Left ventricle myocardium superior (tissue), 1 donor: ENCODE measurements at regions not wholly inside any gene's neighbourhood (a gene's known extent, or its start where the extent isn't known, plus 50 kb on each side); places are given as distances from the start of the nearest gene placed in this dataset.
"Not testable (repeated sequence)": the region's sequence is repeated elsewhere in the genome, so short reads cannot be mapped to it uniquely, and the experiment has no call there.

Source experiments
- ATAC-seq: fragments of 200-7000 bp; cut with Tn5 transposase; one replicate; pipeline ENCODE4 v1.9.1; 2020; ENCODE audit warnings: mild to moderate bottlenecking, moderate library complexity
- DNase-seq: peaks from one replicate; pipeline ENCODE4 v3.0.0-alpha.2; 2020
- intact Hi-C: fragments of 100-400 bp; cut with micrococcal nuclease; formaldehyde crosslinking; loops from one replicate; pipeline ENCODE4 v1.11.0; 2022
- donor health status: DM: no; HTN: yes; CAD: no; lungs with severe emphysema.

DNA sequence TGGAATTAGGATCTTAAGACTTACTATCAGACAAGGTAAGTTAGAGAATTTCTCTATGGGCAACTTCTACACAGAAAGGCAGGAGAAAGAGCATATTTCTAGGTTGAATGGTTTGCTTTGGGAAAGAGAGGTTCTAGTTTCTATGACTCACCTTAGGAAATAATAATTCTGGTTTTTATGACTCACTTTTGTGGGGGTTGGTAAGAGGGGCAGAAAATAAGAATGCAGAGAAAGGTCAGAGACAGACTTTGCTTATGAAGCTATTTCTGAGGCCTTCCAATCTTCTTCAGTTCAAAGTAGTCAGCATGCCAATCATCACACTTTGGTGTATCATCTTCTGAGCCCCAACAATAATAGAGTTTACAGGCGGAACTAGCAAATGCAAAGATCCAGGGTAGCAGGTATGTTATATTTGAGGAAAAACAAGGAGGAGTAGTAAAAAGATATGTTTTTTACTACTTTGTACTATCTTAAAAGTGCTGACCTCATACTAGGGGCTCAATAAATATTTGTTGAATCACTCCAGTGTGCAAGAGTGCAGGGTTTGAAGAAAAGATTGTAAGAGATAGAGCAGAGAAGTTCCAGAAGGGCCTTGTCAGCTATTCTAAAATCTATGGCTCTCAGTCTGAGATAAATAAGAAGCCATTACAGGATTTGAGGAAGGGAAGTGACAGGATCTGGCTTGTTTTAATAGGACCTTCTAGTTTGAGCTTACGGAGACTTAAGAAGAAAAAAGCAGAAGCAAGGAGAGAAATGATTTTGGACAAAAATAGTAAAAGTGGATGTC, 56.7 kb upstream of the LRFN5 start:
- intact Hi-C loops: no loop called here
- DNase-seq (no peak), ATAC-seq (no peak)

DNA sequence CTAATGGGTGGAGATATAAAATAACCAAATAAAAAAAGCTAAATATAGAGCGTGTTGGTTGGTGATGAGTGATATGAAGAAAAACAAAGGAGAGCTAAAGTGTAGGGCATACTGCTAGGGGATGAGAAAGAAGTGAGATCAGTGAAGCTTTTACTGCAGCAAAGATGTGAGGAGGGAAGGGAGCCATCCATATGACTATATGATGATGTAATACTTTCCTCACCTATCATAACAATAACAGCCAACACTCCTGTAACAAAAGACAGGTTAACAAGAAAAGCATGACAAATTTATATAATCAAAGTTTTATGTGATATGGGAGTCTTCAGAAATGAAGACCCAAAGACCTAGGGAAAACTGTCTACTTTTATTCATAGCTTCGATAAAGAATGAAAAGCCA, 57.4 kb upstream of the LRFN5 start:
- DNase-seq (no peak), ATAC-seq (no peak)
- intact Hi-C loops: no loop called here

DNA sequence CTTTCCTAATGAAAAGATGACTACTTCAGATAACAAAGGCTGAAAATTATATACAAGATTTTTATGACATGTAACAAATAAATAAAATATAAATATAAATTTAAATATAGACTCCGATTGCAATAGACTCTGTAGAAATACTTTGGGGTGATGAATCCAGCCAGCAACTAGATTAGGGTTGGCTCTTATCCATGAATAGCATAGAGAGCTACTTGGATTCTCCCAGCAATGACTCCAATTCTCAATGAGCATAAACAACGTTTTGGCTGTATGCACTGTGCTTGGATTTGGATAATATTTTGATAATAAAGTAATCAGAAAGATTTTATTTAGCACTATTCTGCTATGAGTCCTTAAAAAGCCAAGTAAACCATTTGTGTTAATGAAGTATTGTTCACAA, 58.0 kb upstream of the LRFN5 start:
- ATAC-seq: no peak
- intact Hi-C loops: no loop called here
- DNase-seq: no peak

DNA sequence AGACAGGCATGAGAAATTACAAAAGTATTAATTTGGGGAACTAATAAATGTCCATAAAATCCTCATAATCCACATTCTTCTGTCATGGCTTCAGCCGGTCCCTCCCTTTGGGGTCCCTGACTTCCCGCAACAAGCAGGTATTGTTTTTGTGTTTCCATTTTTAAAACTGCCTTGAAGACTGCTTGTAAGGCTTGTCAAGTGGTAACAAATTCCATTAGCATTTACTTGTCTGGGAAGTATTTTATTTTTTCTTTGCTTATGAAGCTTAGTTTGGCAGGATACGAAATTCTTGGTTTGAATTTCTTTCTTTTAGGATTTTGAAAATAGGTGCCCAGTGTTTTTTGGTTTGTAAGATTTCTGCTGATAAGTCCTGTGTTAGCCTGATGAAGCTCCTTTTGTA, 65.3 kb upstream of the LRFN5 start:
- intact Hi-C loops: no loop called here
- DNase-seq (no peak), ATAC-seq (no peak)

DNA sequence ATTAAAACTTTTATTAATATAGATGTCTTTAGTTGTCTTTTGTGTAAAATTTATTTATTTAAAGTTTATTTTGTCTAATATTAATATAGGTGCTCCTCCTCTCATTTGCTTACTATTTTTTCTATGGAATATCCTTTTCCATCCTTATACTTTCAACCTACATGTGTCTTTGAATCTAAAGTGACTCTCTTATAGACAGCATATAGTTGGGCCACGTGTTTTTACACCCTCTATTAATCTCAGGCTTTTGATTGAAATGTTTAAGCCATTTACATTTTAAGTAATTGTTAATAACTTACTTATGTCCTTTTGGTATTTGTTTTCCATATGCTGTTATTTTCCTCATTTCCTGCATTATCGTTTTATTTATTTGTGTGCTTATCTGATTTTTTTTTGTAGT, 74.4 kb upstream of the LRFN5 start:
- DNase-seq (no peak), ATAC-seq (no peak)
- intact Hi-C loops: no loop called here

DNA sequence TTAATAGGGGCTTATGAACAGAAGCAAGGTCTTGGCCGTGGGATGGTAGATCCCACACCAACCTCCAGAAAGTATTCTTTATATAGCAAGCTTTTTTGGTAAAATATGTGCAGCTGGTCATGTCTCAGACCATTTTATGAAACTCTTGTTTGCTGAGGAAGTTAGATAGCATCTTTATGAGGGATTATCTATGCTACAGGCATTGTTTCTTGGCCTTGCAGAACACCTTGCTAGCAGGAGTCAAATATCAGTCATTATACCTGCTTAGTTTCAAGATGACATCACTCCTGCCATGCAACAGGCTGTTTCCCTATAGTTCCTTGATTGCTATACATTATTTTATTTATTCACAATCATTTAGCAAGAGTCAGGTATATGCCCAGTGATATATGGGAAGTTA, 84.8 kb upstream of the LRFN5 start:
- intact Hi-C loops: no loop called here
- ATAC-seq (no peak), DNase-seq (no peak)

DNA sequence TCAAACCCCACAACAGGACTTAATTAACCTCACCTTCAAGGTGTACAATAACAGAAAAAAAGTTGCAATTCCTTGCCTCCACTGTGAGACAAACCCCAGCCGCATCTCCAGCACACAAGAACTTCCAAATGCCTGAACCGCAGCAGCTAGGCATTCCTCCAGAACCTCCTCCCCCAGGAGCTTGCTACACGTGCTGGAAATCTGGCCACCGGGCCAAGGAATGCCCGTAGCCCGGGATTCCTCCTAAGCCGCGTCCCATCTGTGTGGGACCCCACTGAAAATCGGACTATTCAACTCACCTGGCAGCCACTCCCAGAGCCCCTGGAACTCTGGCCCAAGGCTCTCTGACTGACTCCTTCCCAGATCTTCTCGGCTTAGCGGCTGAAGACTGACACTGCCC, 88.6 kb upstream of the LRFN5 start:
- intact Hi-C loops, DNase-seq, ATAC-seq: not testable (repeated sequence)

DNA sequence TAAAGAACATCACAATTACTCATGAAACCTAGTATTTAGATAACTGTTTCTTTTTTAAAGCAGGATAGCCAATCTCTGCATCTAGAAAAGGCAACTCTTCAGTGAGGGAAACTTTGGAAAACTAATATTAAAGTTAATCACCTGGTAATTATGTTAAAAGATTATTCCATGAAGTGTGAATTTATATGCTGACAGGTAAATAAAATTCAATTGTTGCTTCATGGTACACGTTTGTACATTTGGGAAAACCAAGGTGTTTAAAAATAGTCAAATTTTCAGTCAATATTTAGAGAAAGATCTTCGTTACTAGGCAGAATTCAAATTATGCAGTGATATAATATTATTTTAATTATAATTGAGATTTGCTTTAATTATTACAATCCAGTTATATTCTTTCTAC, 100.1 kb upstream of the LRFN5 start:
- DNase-seq (no peak), ATAC-seq (no peak)
- intact Hi-C loops: no loop called here

DNA sequence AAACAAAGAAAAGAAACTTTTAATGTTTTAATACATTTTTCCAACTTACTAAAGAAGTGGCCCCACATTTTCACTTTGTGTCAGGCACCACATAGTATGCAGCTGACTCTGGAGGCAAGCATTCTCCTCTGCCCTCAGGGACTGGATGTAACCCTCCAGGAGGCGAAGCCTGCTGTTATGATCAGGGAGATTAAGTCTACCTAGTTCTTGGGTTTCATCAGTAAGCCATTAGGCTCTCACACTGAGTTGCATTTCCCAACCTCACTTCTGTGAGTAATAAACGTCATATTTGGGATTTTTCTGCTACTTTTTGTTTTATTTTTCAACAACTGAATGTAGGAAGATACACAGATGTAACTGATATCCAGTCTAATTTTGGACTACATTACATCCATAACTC, 101.2 kb upstream of the LRFN5 start:
- ATAC-seq (no peak), DNase-seq (no peak)
- intact Hi-C loops: no loop called here

DNA sequence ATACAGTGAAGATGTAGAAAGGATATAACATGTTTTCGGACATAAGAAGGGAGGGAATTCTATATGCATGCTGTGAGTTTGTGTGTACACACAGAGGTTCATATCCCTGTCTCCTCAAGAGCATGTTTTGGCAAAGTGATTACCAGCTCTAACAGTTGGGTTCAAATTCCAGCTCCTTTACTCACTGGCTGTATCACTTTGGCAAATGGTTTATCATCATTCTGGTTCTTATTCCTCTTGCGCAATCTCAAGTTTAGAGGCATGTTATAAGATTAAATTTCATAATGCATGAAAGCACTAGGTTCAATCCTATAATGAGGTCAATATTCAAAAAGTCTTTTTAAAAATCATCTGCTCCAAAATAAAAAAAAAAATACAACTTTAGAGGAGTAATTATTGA, 107.7 kb upstream of the LRFN5 start:
- intact Hi-C loops: no loop called here
- no peak for DNase-seq

DNA sequence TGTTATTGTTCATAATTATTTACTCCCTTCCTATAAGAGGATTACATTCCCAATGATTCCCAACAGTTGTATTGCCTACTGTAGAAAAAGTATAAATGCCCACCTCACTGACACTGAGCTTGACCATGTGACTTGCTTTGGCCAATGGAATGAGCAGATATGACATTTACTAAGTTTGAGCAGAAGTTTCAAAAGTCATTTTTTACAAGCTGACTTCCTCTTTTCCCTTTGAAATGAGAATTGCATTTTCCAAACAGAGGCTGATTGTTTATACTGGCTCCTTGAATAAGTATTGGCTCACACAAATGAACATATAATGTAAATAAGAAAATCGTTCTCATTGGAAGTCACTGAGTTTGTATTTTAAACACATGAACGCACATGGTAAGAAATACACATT, 116.4 kb upstream of the LRFN5 start:
- intact Hi-C loops: no loop called here
- no peak for ATAC-seq
- no peak for DNase-seq

More for the DNA sequence above, 107.7 kb upstream of the LRFN5 start:
- no peak for ATAC-seq

DNA sequence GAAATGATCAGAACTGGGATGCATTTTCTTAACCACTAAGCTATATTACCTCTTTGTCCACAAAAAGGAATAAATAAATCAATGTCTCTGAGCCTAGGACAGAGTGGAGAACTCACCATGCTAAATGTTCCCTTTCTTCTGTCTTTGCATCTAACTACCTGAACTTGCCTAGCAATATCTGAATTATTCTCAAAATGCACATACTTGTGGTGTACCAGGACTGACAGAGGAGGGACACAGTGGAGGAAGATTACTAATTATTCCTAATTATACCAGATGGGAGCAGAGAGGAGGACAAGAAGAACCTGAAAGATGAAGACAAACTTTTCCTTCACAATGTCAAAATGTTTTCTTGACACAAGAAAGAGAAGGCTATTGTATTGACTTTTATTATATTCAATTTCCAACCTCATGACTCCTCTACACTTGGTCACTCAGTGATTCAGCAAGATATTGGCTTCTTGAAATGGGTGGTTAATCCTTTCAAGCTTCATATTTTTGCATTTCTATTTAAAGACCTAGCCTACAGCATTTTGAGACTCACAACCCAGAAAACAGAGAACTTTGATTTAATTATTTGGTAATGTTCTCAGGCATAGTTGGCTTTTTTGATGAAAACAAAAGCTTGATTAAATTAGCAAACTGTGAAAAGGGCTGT, 117.2 kb upstream of the LRFN5 start:
- intact Hi-C loops: no loop called here
- no peak for ATAC-seq
- no peak for DNase-seq

DNA sequence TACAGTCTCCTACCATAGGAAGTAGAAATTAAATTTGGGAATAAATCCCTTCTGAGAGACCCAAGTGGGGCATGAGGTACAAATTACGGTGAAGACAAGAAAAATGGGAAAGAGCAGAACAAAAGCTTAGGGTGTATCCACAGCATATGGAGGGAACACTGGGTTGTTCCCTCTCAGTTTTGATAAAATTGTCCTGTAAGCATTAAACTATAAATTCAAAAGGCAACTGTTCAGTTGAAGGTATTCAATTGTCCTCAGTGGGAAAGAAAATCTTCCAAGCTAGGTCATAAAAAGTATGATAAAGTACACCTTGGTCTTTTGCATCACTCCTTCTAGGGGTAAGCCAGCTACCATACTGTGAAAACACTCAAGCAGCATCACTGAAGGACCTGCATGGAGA, 118.3 kb upstream of the LRFN5 start:
- intact Hi-C loops: no loop called here
- ATAC-seq (no peak), DNase-seq (no peak)

DNA sequence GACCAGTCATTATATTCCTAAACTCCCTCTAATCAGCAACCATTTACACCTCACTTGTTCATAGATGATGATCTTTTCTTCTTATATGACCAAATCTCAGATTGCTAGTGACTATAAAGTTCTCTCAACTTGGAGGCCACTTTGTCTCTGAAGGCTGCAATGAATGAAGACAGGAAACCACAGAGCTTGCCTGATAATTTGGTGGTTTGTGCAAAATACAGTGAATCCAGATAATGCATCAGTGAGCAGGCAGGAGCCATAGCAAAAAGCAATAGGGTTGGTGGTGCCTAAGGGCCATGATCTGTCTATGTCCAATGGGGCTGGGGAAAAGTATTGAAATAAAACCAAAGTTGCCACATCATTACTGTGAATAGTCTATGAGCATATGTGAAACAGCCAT, 123.8 kb upstream of the LRFN5 start:
- intact Hi-C loops: loop anchor here (2.0 kb wide), 1 partner anchor 36 kb away; no protein-coding TSS in a partner anchor
- ATAC-seq (no peak), DNase-seq (no peak)

DNA sequence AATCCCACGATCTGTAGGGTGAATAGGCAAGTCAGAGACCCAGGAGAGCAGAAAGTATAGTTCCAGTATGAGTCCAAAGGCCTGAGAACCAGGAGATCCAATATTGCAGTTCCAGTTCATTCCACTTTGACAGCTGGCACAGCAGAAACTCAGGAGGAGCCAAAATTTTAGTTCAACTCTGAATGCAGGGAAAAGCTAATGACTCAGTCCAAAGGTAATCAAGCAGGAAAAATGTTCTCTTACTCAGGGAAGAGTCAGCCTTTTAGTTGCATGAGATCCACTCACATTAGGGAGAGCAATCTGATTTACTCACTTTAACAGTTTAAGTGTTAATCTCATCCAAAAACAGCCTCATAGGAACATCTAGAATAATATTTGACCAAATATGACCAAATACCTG, 130.2 kb upstream of the LRFN5 start:
- intact Hi-C loops: no loop called here
- ATAC-seq: no peak
- no peak for DNase-seq

DNA sequence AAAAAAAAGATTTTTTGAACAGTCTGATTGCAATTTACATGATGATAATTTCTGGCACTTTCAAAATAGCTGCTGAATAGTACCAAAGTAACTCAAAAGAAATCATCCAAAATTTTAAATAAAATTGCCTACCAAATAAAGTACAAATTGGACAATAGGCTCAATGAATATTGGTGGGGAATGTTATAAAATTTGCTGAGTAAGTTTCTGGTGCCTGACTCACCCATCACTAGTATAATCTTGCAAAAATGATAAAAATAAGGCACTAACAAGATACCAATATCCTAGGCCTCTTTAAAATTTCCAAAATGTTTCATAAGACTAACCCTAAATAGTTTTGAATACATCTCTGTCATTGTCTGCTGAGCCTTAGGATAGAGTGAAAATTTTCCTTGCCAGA, 145.3 kb upstream of the LRFN5 start:
- no peak for DNase-seq
- intact Hi-C loops: no loop called here
- ATAC-seq: no peak

DNA sequence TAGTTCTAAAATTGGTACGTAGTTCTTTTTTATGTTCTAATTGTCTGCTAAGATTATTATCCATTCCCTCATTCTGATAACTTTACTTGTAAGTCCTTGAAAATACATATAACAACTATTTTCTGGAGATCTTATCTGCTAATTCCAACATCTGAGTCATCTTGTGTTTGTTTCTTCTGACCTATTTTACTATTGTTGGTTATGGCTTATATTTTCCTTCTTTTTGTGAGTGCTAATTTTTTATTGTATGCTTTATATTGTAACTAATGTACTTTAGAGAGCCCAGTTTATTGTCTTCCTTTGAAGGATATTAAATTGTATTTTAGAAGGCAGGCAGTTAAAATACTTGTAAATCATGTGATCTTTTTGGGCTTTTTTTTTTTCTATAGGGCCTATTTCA, 149.3 kb upstream of the LRFN5 start:
- intact Hi-C loops: no loop called here
- DNase-seq: no peak
- ATAC-seq: no peak

DNA sequence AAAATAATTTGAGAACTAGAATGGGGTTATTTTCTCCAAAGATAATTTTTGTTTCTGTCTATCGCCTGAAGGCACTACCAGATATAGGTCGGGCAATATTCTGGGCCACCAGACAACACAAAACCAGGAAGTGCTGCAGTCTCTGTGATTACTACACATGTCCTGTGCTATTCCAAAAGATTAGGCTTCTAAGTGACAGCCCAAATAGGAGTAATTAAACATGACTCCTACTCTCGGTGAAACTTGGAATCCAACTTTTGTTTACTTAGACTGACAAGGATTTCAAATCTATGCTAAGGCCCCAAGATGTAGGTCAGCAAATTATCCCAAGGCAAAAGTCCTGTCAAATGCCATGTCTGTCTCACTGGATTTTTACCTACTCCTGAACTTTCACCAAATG, 157.6 kb upstream of the LRFN5 start:
- ATAC-seq: no peak
- no peak for DNase-seq
- intact Hi-C loops: no loop called here

DNA sequence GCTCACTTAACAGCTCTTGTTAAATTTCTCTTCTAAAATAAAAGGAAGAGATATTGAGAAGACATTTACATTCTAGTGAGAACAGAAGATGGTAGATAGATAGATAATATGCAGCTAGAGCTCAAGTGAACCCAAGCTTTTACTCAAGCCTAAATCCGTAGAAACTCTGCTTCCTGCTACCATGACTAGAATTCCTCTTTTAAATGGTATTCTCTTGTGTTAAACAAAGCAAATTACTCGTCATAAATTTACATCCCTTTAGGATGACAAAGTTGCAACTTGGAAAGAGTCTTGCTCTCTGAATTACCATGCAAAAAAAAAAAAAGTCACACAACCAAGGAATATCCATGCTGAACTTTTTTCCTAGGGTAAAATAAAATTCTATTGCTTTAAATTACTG, 160.7 kb upstream of the LRFN5 start:
- intact Hi-C loops: loop anchor here (2.0 kb wide), 1 partner anchor 37 kb away; no protein-coding TSS in a partner anchor
- ATAC-seq (no peak), DNase-seq (no peak)

DNA sequence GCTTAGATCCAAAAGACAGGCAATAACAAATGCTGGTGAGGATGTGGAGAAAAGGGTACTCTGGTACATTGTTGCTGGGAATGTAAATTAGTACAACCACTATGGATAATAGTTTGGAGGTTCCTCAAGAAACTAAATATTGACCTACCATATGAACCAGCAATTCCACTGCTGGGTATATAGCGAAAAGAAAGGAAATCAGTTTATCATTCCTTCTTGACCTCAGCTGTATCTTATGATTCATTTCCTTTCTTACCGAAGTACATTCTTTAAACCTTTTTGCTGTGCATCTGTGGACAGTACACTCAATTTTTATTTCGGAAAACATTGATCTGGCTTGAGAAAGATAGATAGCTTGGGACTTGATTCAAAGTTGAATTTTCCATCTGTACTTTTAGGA, 183.2 kb upstream of the LRFN5 start:
- no peak for ATAC-seq
- intact Hi-C loops: no loop called here
- no peak for DNase-seq

DNA sequence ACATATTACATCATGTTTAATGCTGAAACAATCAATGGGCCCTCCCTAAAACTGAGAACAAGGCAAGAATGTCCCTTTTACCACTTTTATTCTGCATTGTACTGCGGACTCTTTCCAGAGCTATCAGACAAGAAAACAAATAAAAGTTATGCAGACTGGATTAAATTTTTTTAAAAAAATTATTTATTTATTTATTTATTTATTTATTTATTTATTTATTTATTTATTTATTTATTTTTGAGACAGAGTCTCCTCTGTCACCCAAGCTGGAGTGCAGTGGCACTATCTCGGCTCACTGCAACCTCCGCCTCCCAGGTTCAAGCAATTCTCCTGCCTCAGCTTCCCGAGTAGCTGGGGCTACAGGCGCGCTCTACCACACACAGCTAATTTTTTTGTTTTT, 185.4 kb upstream of the LRFN5 start:
- ATAC-seq, DNase-seq, intact Hi-C loops: not testable (repeated sequence)
